ENCODE measurements at regions not wholly inside any gene's neighbourhood (a gene's known extent, or its start where the extent isn't known, plus 50 kb on each side); places are given as distances from the start of the nearest gene placed in this dataset.

DNA sequence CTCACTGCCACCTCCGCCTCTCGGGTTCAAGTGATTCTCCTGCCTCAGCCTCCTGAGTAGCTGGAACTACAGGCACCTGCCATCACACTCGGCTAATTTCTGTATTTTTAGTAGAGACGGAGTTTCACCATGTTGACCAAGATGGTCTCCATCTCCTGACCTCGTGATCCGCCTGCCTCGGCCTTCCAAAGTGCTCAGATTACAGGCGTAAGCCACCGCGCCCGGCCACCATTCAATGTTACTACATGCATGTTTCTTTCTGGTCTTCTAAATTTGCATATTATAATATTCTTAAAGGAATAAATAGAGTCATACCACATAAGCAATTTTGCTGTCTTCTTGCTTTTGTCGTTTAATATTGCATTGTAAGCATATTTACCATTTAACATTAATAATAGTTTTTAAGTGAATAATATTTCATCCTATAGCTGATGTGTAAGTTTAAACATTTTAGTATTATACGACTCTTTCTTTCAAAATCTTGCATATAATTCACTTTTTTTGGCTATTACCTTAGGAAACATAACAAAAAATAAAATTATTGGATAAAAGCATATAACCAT, 1270.4 kb downstream of the ADGRL3 start:
- Histone ChIP-seq H3K27ac (ENCODE audit: low read depth, low read length) (no peak overlapping the region), H4K8ac (ENCODE audit: low read depth, low read length) (no peak overlapping the region), H3K9me3 (ENCODE audit: insufficient read depth, low read depth, low read length) (no peaks in the 10 kb centered on the region), H3K79me2 (ENCODE audit: control insufficient read depth, insufficient read depth, low read length, poor library complexity) (no peaks in the 10 kb centered on the region), H3K27me3 (ENCODE audit: insufficient read depth, low read length) (no peaks in the 10 kb centered on the region), H3K23ac (ENCODE audit: low read length) (no peak overlapping the region), H2BK120ac (ENCODE audit: insufficient read depth, low read length, poor library complexity) (no peak overlapping the region), H4K91ac (ENCODE audit: low read depth, low read length) (no peak overlapping the region), H3K4ac (ENCODE audit: low read depth, low read length) (no peak overlapping the region), H3K4me2 (ENCODE audit: low read length) (no peak overlapping the region), H2BK12ac (ENCODE audit: low read length) (no peak overlapping the region), H3K14ac (ENCODE audit: low read length) (no peak overlapping the region), H4K12ac (ENCODE audit: low read depth, low read length) (no peak overlapping the region), H3K4me3 (ENCODE audit: low read depth, low read length) (no peak overlapping the region), H2AFZ (ENCODE audit: insufficient read depth, low read length, poor library complexity) (no peak overlapping the region), H3K4me1 (ENCODE audit: control insufficient read depth in 1 of 2, insufficient read depth in 2 of 2, low read length in 2 of 2) (no peaks in the 10 kb centered on the region), H2BK5ac (ENCODE audit: low read depth, low read length, poor library complexity) (no peak overlapping the region), H3K79me1 (ENCODE audit: low read length) (no peaks in the 10 kb centered on the region), H3K36me3 (ENCODE audit: control insufficient read depth in 1 of 2, insufficient read depth in 2 of 2, low read length in 2 of 2) (no peaks in the 10 kb centered on the region), H3K18ac (ENCODE audit: low read length) (no peak overlapping the region), H2AK5ac (ENCODE audit: low read length) (no peak overlapping the region), H3K9ac (ENCODE audit: low read length) (no peak overlapping the region)
- no peak for DNase-seq
- no CpG with 5 or more reads among the region's 13 CpGs for WGBS (ENCODE audit: extremely low coverage, insufficient coverage, insufficient read length)

DNA sequence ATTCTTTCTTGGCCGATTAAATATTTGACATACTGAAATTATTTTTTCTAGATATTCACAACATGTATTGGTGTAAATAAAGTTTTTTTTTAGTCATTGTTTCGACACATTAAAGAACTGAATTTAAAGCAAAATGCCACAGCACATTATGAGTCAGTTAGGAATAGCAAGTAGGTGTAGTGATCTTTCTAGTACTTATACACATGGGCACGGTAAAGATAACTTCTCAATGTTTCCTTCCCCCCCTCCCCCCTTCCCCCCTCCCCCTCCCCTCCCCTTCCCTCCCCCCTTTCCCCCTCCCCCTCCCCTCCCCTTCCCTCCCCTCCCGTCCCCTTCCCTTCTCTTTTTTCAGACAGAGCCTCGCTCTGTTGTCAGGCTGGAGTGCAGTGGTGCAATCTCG, 1269.9 kb downstream of the ADGRL3 start:
- Histone ChIP-seq H2AFZ (ENCODE audit: insufficient read depth, low read length, poor library complexity) (no peak overlapping the region), H3K79me1 (ENCODE audit: low read length) (no peaks in the 10 kb centered on the region), H2BK12ac (ENCODE audit: low read length) (no peak overlapping the region), H3K79me2 (ENCODE audit: control insufficient read depth, insufficient read depth, low read length, poor library complexity) (no peaks in the 10 kb centered on the region), H4K12ac (ENCODE audit: low read depth, low read length) (no peak overlapping the region), H3K27me3 (ENCODE audit: insufficient read depth, low read length) (no peaks in the 10 kb centered on the region), H3K14ac (ENCODE audit: low read length) (no peak overlapping the region), H3K9ac (ENCODE audit: low read length) (no peak overlapping the region), H4K8ac (ENCODE audit: low read depth, low read length) (no peak overlapping the region), H3K4me1 (ENCODE audit: control insufficient read depth in 1 of 2, insufficient read depth in 2 of 2, low read length in 2 of 2) (no peaks in the 10 kb centered on the region), H3K36me3 (ENCODE audit: control insufficient read depth in 1 of 2, insufficient read depth in 2 of 2, low read length in 2 of 2) (no peaks in the 10 kb centered on the region), H3K4me3 (ENCODE audit: low read depth, low read length) (no peak overlapping the region), H4K91ac (ENCODE audit: low read depth, low read length) (no peak overlapping the region), H3K23ac (ENCODE audit: low read length) (no peak overlapping the region), H3K4me2 (ENCODE audit: low read length) (no peak overlapping the region), H2BK120ac (ENCODE audit: insufficient read depth, low read length, poor library complexity) (no peak overlapping the region), H3K9me3 (ENCODE audit: insufficient read depth, low read depth, low read length) (no peaks in the 10 kb centered on the region), H3K18ac (ENCODE audit: low read length) (no peak overlapping the region), H2BK5ac (ENCODE audit: low read depth, low read length, poor library complexity) (no peak overlapping the region), H2AK5ac (ENCODE audit: low read length) (no peak overlapping the region), H3K4ac (ENCODE audit: low read depth, low read length) (no peak overlapping the region), H3K27ac (ENCODE audit: low read depth, low read length) (no peak overlapping the region)
- WGBS (ENCODE audit: extremely low coverage, insufficient coverage, insufficient read length) = no CpG with 5 or more reads among the region's 6 CpGs
- DNase-seq = no peak

DNA sequence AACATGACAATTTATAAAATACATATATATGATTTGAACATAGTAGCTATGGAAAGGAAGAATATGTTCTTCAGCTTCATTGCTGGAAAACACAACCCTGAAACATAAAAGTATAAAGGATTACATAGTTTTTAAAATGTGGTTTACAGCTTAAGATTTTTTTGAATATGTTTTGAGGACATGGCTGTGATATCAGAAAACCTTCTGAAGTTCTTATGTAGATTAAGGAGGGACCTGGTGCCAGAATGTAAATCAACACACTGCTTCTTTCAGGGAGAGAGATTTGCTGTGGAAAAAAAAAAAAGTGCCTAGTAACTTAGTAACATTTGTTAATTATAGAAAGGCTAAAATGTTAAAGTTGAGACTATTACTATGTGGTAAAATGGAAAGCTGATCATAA, 1261.8 kb downstream of the ADGRL3 start:
- no peak for DNase-seq

DNA sequence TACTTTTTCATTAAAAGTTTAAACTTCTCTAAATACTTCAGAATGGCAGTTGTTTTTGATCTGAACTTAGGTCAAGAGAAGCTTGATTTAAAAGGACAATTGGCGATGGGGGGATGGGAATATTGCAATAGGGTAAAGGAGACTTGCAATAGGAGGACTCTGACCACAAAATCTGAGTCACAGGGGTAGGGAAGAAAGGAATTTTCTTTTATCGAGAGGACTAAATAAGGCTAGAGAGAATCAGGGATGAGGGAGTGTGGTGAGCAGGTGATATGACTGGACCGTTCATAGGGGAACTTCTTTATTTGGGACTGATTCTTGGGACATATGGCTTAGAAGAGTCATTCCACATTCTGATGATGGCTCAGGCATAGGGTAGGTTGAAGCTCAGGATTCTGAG, 1260.2 kb downstream of the ADGRL3 start:
- DNase-seq = no peak
- H2AK5ac ChIP-seq (ENCODE audit: low read length) = no peak overlapping the region
- H3K9me3 ChIP-seq (ENCODE audit: insufficient read depth, low read depth, low read length) = no peaks in the 10 kb centered on the region
- H3K27ac ChIP-seq (ENCODE audit: low read depth, low read length) = no peak overlapping the region
- H4K91ac ChIP-seq (ENCODE audit: low read depth, low read length) = no peak overlapping the region
- H3K36me3 ChIP-seq (ENCODE audit: control insufficient read depth in 1 of 2, insufficient read depth in 2 of 2, low read length in 2 of 2) = no peaks in the 10 kb centered on the region
- H4K12ac ChIP-seq (ENCODE audit: low read depth, low read length) = no peak overlapping the region
- H2BK120ac ChIP-seq (ENCODE audit: insufficient read depth, low read length, poor library complexity) = no peak overlapping the region
- H2BK12ac ChIP-seq (ENCODE audit: low read length) = no peak overlapping the region
- H3K4me2 ChIP-seq (ENCODE audit: low read length) = no peak overlapping the region
- no peaks in the 10 kb centered on the region for H3K79me2 ChIP-seq (ENCODE audit: control insufficient read depth, insufficient read depth, low read length, poor library complexity)
- no peak overlapping the region for H3K4me3 ChIP-seq (ENCODE audit: low read depth, low read length)
- WGBS (ENCODE audit: extremely low coverage, insufficient coverage, insufficient read length) = no CpG with 5 or more reads among the region's 3 CpGs
- H3K79me1 ChIP-seq (ENCODE audit: low read length) = no peaks in the 10 kb centered on the region
- H3K18ac ChIP-seq (ENCODE audit: low read length) = no peak overlapping the region
- no peak overlapping the region for H3K4ac ChIP-seq (ENCODE audit: low read depth, low read length)
- no peak overlapping the region for H3K9ac ChIP-seq (ENCODE audit: low read length)
- H2AFZ ChIP-seq (ENCODE audit: insufficient read depth, low read length, poor library complexity) = no peak overlapping the region
- H3K14ac ChIP-seq (ENCODE audit: low read length) = no peak overlapping the region
- peaks cover 0 to 2% of the 10 kb centered on the region in 2 experiments for H3K4me1 ChIP-seq (ENCODE audit: control insufficient read depth in 1 of 2, insufficient read depth in 2 of 2, low read length in 2 of 2)
- H3K27me3 ChIP-seq (ENCODE audit: insufficient read depth, low read length) = no peaks in the 10 kb centered on the region
- no peak overlapping the region for H3K23ac ChIP-seq (ENCODE audit: low read length)
- H2BK5ac ChIP-seq (ENCODE audit: low read depth, low read length, poor library complexity) = no peak overlapping the region
- no peak overlapping the region for H4K8ac ChIP-seq (ENCODE audit: low read depth, low read length)

More for the DNA sequence above, 1261.8 kb downstream of the ADGRL3 start:
- Histone ChIP-seq H3K18ac (ENCODE audit: low read length) (no peak overlapping the region), H3K4me3 (ENCODE audit: low read depth, low read length) (no peak overlapping the region), H3K4me2 (ENCODE audit: low read length) (no peak overlapping the region), H3K27ac (ENCODE audit: low read depth, low read length) (no peak overlapping the region), H2BK12ac (ENCODE audit: low read length) (no peak overlapping the region), H3K9me3 (ENCODE audit: insufficient read depth, low read depth, low read length) (no peaks in the 10 kb centered on the region), H4K8ac (ENCODE audit: low read depth, low read length) (no peak overlapping the region), H3K36me3 (ENCODE audit: control insufficient read depth in 1 of 2, insufficient read depth in 2 of 2, low read length in 2 of 2) (no peaks in the 10 kb centered on the region), H3K4me1 (ENCODE audit: control insufficient read depth in 1 of 2, insufficient read depth in 2 of 2, low read length in 2 of 2) (peaks cover 0 to 2% of the 10 kb centered on the region in 2 experiments), H2AFZ (ENCODE audit: insufficient read depth, low read length, poor library complexity) (no peak overlapping the region), H2AK5ac (ENCODE audit: low read length) (no peak overlapping the region), H3K9ac (ENCODE audit: low read length) (no peak overlapping the region), H3K14ac (ENCODE audit: low read length) (no peak overlapping the region), H3K23ac (ENCODE audit: low read length) (no peak overlapping the region), H3K4ac (ENCODE audit: low read depth, low read length) (no peak overlapping the region), H3K27me3 (ENCODE audit: insufficient read depth, low read length) (no peaks in the 10 kb centered on the region), H2BK5ac (ENCODE audit: low read depth, low read length, poor library complexity) (no peak overlapping the region), H3K79me2 (ENCODE audit: control insufficient read depth, insufficient read depth, low read length, poor library complexity) (no peaks in the 10 kb centered on the region), H4K12ac (ENCODE audit: low read depth, low read length) (no peak overlapping the region), H3K79me1 (ENCODE audit: low read length) (no peaks in the 10 kb centered on the region), H4K91ac (ENCODE audit: low read depth, low read length) (no peak overlapping the region), H2BK120ac (ENCODE audit: insufficient read depth, low read length, poor library complexity) (no peak overlapping the region)

Measured in trophoblast cell (in vitro differentiated cells and primary cell).